ENCODE measurements at regions not wholly inside any gene's neighbourhood (a gene's known extent, or its start where the extent isn't known, plus 50 kb on each side); places are given as distances from the start of the nearest gene placed in this dataset.
"Not testable (repeated sequence)": the region's sequence is repeated elsewhere in the genome, so short reads cannot be mapped to it uniquely, and the experiment has no call there.

- H3K27ac ChIP-seq (ENCODE audit: low read depth in 1 of 2, low read length in 2 of 2), result no peak overlapping the region
- ChIA-PET POLR2A (no interaction called here), CTCF (no interaction called here)
- no peak for ATAC-seq (ENCODE audit: poor library complexity)
- intact Hi-C loops (cut with DNase I, micrococcal nuclease), result no loop called here
- no peak overlapping the region for H3K27ac Mint-ChIP-seq
- no peaks in the 10 kb centered on the region for H3K27me3 ChIP-seq (ENCODE audit: control insufficient read depth in 1 of 2, insufficient read depth in 2 of 2, low read length in 2 of 2)
- no peaks in the 10 kb centered on the region for H3K4me1 Mint-ChIP-seq (ENCODE audit: low read depth)
- no peaks in the 10 kb centered on the region for H3K9me3 Mint-ChIP-seq
- no peaks in the 10 kb centered on the region for H3K9me3 ChIP-seq (ENCODE audit: control insufficient read depth in 1 of 2, insufficient read depth in 1 of 2, low read length in 2 of 2)
- H3K27me3 Mint-ChIP-seq, result no peaks in the 10 kb centered on the region
- H3K4me3 ChIP-seq (ENCODE audit: low read length), result no peak overlapping the region
- TF ChIP-seq CTCF (IDR thresholded peaks at IDR 0.05), result no peak
- H3K4me1 ChIP-seq (ENCODE audit: insufficient read depth, low read length), result no peaks in the 10 kb centered on the region
- no peak for DNase-seq
- no peak overlapping the region for H3K4me3 Mint-ChIP-seq
- no peaks in the 10 kb centered on the region for H3K36me3 Mint-ChIP-seq (ENCODE audit: low read depth)
- H3K36me3 ChIP-seq (ENCODE audit: insufficient read depth, low read length), result no peaks in the 10 kb centered on the region
Observed at GRCh38 chr12:116375278-116375842, 97.9 kb upstream of the MED13L start.

GRCh38 chr12:116376354-116377193 lies 99.1 kb upstream of the MED13L start:
- no peak overlapping the region for H3K4me3 ChIP-seq (ENCODE audit: low read length)
- H3K27ac ChIP-seq (ENCODE audit: low read depth in 1 of 2, low read length in 2 of 2), result no peak overlapping the region
- DNase-seq, result no peak
- Mint-ChIP-seq H3K27me3 (no peaks in the 10 kb centered on the region), H3K4me1 (ENCODE audit: low read depth) (no peaks in the 10 kb centered on the region), H3K9me3 (no peaks in the 10 kb centered on the region), H3K4me3 (no peak overlapping the region), H3K36me3 (ENCODE audit: low read depth) (no peaks in the 10 kb centered on the region), H3K27ac (no peak overlapping the region)
- no peaks in the 10 kb centered on the region for H3K27me3 ChIP-seq (ENCODE audit: control insufficient read depth in 1 of 2, insufficient read depth in 2 of 2, low read length in 2 of 2)
- ChIA-PET POLR2A (no interaction called here), CTCF (no interaction called here)
- no peaks in the 10 kb centered on the region for H3K9me3 ChIP-seq (ENCODE audit: control insufficient read depth in 1 of 2, insufficient read depth in 1 of 2, low read length in 2 of 2)
- no peaks in the 10 kb centered on the region for H3K36me3 ChIP-seq (ENCODE audit: insufficient read depth, low read length)
- no peaks in the 10 kb centered on the region for H3K4me1 ChIP-seq (ENCODE audit: insufficient read depth, low read length)
- no peak for TF ChIP-seq CTCF (IDR thresholded peaks at IDR 0.05)
- no peak for ATAC-seq (ENCODE audit: poor library complexity)
- intact Hi-C loops (cut with DNase I, micrococcal nuclease), result no loop called here

- H3K27ac ChIP-seq (ENCODE audit: low read depth in 1 of 2, low read length in 2 of 2); H3K4me1 ChIP-seq (ENCODE audit: insufficient read depth, low read length); ATAC-seq (ENCODE audit: poor library complexity); H3K4me3 Mint-ChIP-seq; H3K27ac Mint-ChIP-seq; H3K36me3 Mint-ChIP-seq (ENCODE audit: low read depth); H3K27me3 ChIP-seq (ENCODE audit: control insufficient read depth in 1 of 2, insufficient read depth in 2 of 2, low read length in 2 of 2); POLR2A ChIA-PET; H3K9me3 Mint-ChIP-seq; DNase-seq; CTCF ChIA-PET; H3K36me3 ChIP-seq (ENCODE audit: insufficient read depth, low read length); H3K9me3 ChIP-seq (ENCODE audit: control insufficient read depth in 1 of 2, insufficient read depth in 1 of 2, low read length in 2 of 2); H3K4me1 Mint-ChIP-seq (ENCODE audit: low read depth); intact Hi-C loops (cut with DNase I, micrococcal nuclease); H3K27me3 Mint-ChIP-seq; H3K4me3 ChIP-seq (ENCODE audit: low read length): not testable (repeated sequence)
Observed at GRCh38 chr12:116377194-116377571, 99.7 kb upstream of the MED13L start.
